ENCODE measurements at regions not wholly inside any gene's neighbourhood (a gene's known extent, or its start where the extent isn't known, plus 50 kb on each side); places are given as distances from the start of the nearest gene placed in this dataset.

DNA sequence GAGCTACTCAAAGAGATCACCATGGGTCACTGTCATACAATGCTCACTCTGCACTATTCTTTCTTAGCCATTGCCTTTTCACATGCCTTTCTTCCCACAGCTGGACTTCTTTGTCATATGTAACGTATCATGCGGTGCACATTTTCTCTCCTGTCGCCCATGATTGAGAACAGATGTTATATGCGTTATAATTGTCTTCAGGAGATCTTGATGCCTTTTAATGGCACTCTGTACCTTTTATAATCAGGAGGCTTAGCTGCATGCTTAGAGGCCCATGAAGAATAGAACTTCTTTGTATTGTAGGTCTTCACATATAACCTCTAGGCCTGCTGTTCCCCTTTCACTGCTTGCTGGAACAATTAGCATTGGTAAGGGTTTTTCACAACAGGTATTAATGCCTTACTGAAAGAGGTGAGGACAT, 436.1 kb downstream of the CDH10 start:
- Histone ChIP-seq H3K9ac (ENCODE audit: low read depth, low read length, poor library complexity, severe bottlenecking) (no peak overlapping the region), H3K9me3 (ENCODE audit: insufficient read depth, low read depth, low read length) (no peaks in the 10 kb centered on the region; the same call in 1 of the 2 replicates), H3K79me2 (ENCODE audit: insufficient read depth, low read length) (no peaks in the 10 kb centered on the region), H2AFZ (ENCODE audit: low read length) (no peak overlapping the region), H3K4me1 (ENCODE audit: insufficient read depth, low read length, poor library complexity, severe bottlenecking) (no peaks in the 10 kb centered on the region), H3K9me2 (replicated peaks; ENCODE audit: low read depth, low read length) (no peaks in the 10 kb centered on the region), H3K4me3 (ENCODE audit: low read length, poor library complexity, severe bottlenecking) (no peak overlapping the region), H4K20me1 (ENCODE audit: insufficient read depth, low read length, poor library complexity, severe bottlenecking) (no peaks in the 10 kb centered on the region), H3F3A (ENCODE audit: low read depth) (no peaks in the 10 kb centered on the region), H3K4me2 (ENCODE audit: low read depth, low read length, poor library complexity, severe bottlenecking) (no peak overlapping the region), H3K36me3 (ENCODE audit: insufficient read depth, low read length) (no peaks in the 10 kb centered on the region), H3K27me3 (ENCODE audit: insufficient read depth, low read length, poor library complexity, severe bottlenecking) (no peaks in the 10 kb centered on the region)
- no peak for TF ChIP-seq CTCF (conservative IDR thresholded peaks at IDR 0.05; ENCODE audit: low read length)
- no peak for TF ChIP-seq EZH2phosphoT487 (IDR thresholded peaks at IDR 0.05; ENCODE audit: borderline replicate concordance)

DNA sequence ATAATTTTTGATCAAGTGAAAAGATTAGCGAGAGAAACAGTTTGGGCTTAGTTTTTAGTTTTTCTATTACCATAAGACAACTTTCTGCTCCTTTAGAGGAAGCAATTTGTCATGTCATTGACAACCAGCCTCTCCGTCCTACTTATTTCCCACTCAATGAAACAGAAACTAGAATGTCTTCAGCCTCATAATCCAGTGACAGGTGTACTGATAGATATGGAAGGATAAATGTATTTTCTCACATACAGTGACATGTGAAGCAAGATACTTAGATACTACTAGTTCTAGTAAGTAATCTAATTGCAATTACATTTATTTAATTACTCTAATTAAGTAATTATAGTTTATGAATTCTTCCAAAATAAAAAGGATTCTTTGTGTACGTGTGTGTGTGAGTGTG, 429.7 kb downstream of the CDH10 start:
- Histone ChIP-seq H3K9me3 (ENCODE audit: insufficient read depth, low read depth, low read length) (no peaks in the 10 kb centered on the region), H2AFZ (ENCODE audit: low read length) (no peak overlapping the region), H3K36me3 (ENCODE audit: insufficient read depth, low read length) (no peaks in the 10 kb centered on the region)

DNA sequence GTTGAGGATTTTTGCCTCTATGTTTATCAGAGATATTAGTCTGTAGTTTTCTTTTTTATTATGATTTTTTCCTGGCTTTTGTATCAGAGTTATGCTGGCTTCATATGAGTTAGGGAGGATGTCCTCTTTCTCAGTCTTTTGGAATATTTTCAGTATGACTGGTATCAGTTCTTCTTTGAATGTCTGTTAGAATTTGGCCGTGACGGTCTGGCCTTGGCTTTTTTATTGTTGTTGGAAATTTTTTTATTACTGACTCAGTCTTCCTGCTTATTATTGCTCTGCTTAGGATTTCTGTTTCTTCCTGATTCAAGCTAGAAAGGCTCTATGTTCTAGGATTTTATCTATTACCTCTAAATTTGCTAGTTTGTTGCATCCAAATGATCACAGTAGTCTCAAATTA, 421.9 kb downstream of the CDH10 start:
- Histone ChIP-seq H3K9me2 (replicated peaks; ENCODE audit: low read depth, low read length) (no peaks in the 10 kb centered on the region), H3K4me1 (ENCODE audit: insufficient read depth, low read length, poor library complexity, severe bottlenecking) (no peaks in the 10 kb centered on the region), H3K27me3 (ENCODE audit: insufficient read depth, low read length, poor library complexity, severe bottlenecking) (no peaks in the 10 kb centered on the region), H3K9ac (ENCODE audit: low read depth, low read length, poor library complexity, severe bottlenecking) (no peak overlapping the region), H3K4me2 (ENCODE audit: low read depth, low read length, poor library complexity, severe bottlenecking) (no peak overlapping the region), H3F3A (ENCODE audit: low read depth) (no peaks in the 10 kb centered on the region), H2AFZ (ENCODE audit: low read length) (no peak overlapping the region), H3K79me2 (ENCODE audit: insufficient read depth, low read length) (no peaks in the 10 kb centered on the region), H3K4me3 (ENCODE audit: low read length, poor library complexity, severe bottlenecking) (no peak overlapping the region), H4K20me1 (ENCODE audit: insufficient read depth, low read length, poor library complexity, severe bottlenecking) (no peaks in the 10 kb centered on the region), H3K9me3 (ENCODE audit: insufficient read depth, low read depth, low read length) (0 out of 2 replicates have a peak, but pooled peaks cover 3% of the 10 kb centered on the region), H3K36me3 (ENCODE audit: insufficient read depth, low read length) (no peaks in the 10 kb centered on the region)
- no peak for TF ChIP-seq CTCF (conservative IDR thresholded peaks at IDR 0.05; ENCODE audit: low read length)
- TF ChIP-seq EZH2phosphoT487 (IDR thresholded peaks at IDR 0.05; ENCODE audit: borderline replicate concordance): no peak

More for the DNA sequence above, 429.7 kb downstream of the CDH10 start:
- H3K4me3 ChIP-seq (ENCODE audit: low read length, poor library complexity, severe bottlenecking): no peak overlapping the region
- no peaks in the 10 kb centered on the region for H3F3A ChIP-seq (ENCODE audit: low read depth)
- no peaks in the 10 kb centered on the region for H3K9me2 ChIP-seq (replicated peaks; ENCODE audit: low read depth, low read length)
- H3K27me3 ChIP-seq (ENCODE audit: insufficient read depth, low read length, poor library complexity, severe bottlenecking): no peaks in the 10 kb centered on the region
- H4K20me1 ChIP-seq (ENCODE audit: insufficient read depth, low read length, poor library complexity, severe bottlenecking): no peaks in the 10 kb centered on the region
- no peaks in the 10 kb centered on the region for H3K4me1 ChIP-seq (ENCODE audit: insufficient read depth, low read length, poor library complexity, severe bottlenecking)
- TF ChIP-seq EZH2phosphoT487 (IDR thresholded peaks at IDR 0.05; ENCODE audit: borderline replicate concordance): no peak
- no peak for TF ChIP-seq CTCF (conservative IDR thresholded peaks at IDR 0.05; ENCODE audit: low read length)
- H3K79me2 ChIP-seq (ENCODE audit: insufficient read depth, low read length): no peaks in the 10 kb centered on the region
- no peak overlapping the region for H3K9ac ChIP-seq (ENCODE audit: low read depth, low read length, poor library complexity, severe bottlenecking)
- H3K4me2 ChIP-seq (ENCODE audit: low read depth, low read length, poor library complexity, severe bottlenecking): no peak overlapping the region

All from Loucy (cell line).